Esophagus squamous epithelium (tissue), 5 donors: ENCODE measurements at regions not wholly inside any gene's neighbourhood (a gene's known extent, or its start where the extent isn't known, plus 50 kb on each side); places are given as distances from the start of the nearest gene placed in this dataset.

Experiments
- DNase-seq: peaks from one replicate; lab custom pipeline; 2025; lab: John Stamatoyannopoulos, UW
- H3K27ac ChIP-seq, 4 donors: fragments of 200-600 bp; sonication (generic); one replicate each; pipeline ENCODE4 v1.5.1; 2016 to 2019; ENCODE audit warnings: mild to moderate bottlenecking in 1 of 4
- H3K27me3 ChIP-seq, 4 donors: fragments of 200-600 bp; sonication (generic); 1 replicate in 3 of 4; 2 replicates in 1 of 4; pipeline versions ENCODE4 v1.5.1 to v1.6.0; 2017 to 2021; ENCODE audit warnings: antibody characterized with exemption in 1 of 4
- H3K36me3 ChIP-seq, 3 donors: fragments of 200-600 bp; sonication (generic); one replicate each; pipeline ENCODE4 v1.5.1; 2016 to 2019
- H3K4me1 ChIP-seq, 3 donors: fragments of 200-600 bp; sonication (generic); one replicate each; pipeline ENCODE4 v1.5.1; 2017 to 2019
- H3K4me3 ChIP-seq, 4 donors: fragments of 200-600 bp; sonication (generic); 1 replicate in 3 of 4; 2 replicates in 1 of 4; pipeline ENCODE4 v1.5.1; 2016 to 2019; ENCODE audit warnings: mild to moderate bottlenecking in 2 of 4, moderate library complexity in 1 of 4
- H3K9me3 ChIP-seq, 3 donors: fragments of 200-600 bp; sonication (generic); one replicate each; pipeline ENCODE4 v1.5.1; 2016 to 2019
- CTCF ChIP-seq, 6 experiments: fragments of 450-650 bp in 4 of 6; fragments of 200-600 bp in 2 of 6; sonication (generic) in 2 of 6; IDR thresholded peaks; one replicate each; pipeline ENCODE4 v1.5.1; 2016 to 2019; ENCODE audit warnings: antibody characterized with exemption in 6 of 6, mild to moderate bottlenecking in 4 of 6, moderate library complexity in 4 of 6
- POLR2A ChIP-seq, 4 donors: fragments of 450-650 bp; IDR thresholded peaks; one replicate each; pipeline ENCODE4 v1.6.1; 2017; ENCODE audit warnings: antibody characterized with exemption in 4 of 4, mild to moderate bottlenecking in 4 of 4, moderate library complexity in 3 of 4
- WGBS, 2 donors: methylation state at CpG; one replicate each; pipeline ENCODE4 v1.1.5; 2018; 5-methylcytosine and 5-hydroxymethylcytosine counted together
- intact Hi-C: fragments of 100-400 bp; cut with DNase I; formaldehyde crosslinking; loops from one replicate; pipeline ENCODE4 v1.15.0; 2022
- donor health status: DM: yes; HTN: yes; CAD: no.

- no peak overlapping the region for H3K4me3 ChIP-seq
- H3K27me3 ChIP-seq: no peaks in the 10 kb centered on the region
- 50 to 61% methylated on average over 3 of the region's 3 CpGs for WGBS, 2 donors
- H3K4me1 ChIP-seq: no peaks in the 10 kb centered on the region
- TF ChIP-seq CTCF (IDR thresholded peaks at IDR 0.05) (no peak), POLR2A (IDR thresholded peaks at IDR 0.05) (no peak)
- H3K36me3 ChIP-seq: no peaks in the 10 kb centered on the region
- H3K27ac ChIP-seq: peak overlapping the region in 1 of 4 donors; percentile 21
- no peak for DNase-seq
- H3K9me3 ChIP-seq: no peaks in the 10 kb centered on the region
- intact Hi-C loops: no loop called here
These were observed 611.2 kb downstream of the UTRN start for GRCh38 chr6:144896289-144896688.

- no peaks in the 10 kb centered on the region for H3K27me3 ChIP-seq
- no peak overlapping the region for H3K4me3 ChIP-seq
- no peak for TF ChIP-seq POLR2A (IDR thresholded peaks at IDR 0.05)
- TF ChIP-seq CTCF (IDR thresholded peaks at IDR 0.05): no peak
- H3K9me3 ChIP-seq: peaks cover 0 to 3% (median 0%) of the 10 kb centered on the region in 3 donors
- no peak for DNase-seq
- H3K27ac ChIP-seq: no peak overlapping the region
- H3K36me3 ChIP-seq: no peaks in the 10 kb centered on the region
- intact Hi-C loops: no loop called here
- no peaks in the 10 kb centered on the region for H3K4me1 ChIP-seq
These were observed 611.7 kb downstream of the UTRN start for GRCh38 chr6:144896871-144897270.

GRCh38 chr6:144897441-144897921 is 612.3 kb downstream of the UTRN start:
- intact Hi-C loops: no loop called here
- peaks cover 0 to 9% (median 0%) of the 10 kb centered on the region in 3 donors for H3K9me3 ChIP-seq
- no peaks in the 10 kb centered on the region for H3K4me1 ChIP-seq
- no peak overlapping the region for H3K4me3 ChIP-seq
- H3K36me3 ChIP-seq: no peaks in the 10 kb centered on the region
- no peak overlapping the region for H3K27ac ChIP-seq
- H3K27me3 ChIP-seq: no peaks in the 10 kb centered on the region
- whole genome bisulfite sequencing, 2 donors: 36 to 58% methylated on average over 4 of the region's 4 CpGs
- no peak for DNase-seq
- no peak for TF ChIP-seq CTCF (IDR thresholded peaks at IDR 0.05)
- no peak for TF ChIP-seq POLR2A (IDR thresholded peaks at IDR 0.05)

GRCh38 chr6:144898052-144898689 is 613.0 kb downstream of the UTRN start:
- 76 to 79% methylated on average over 3 of the region's 3 CpGs for WGBS, 2 donors
- Histone ChIP-seq H3K4me3 (no peak overlapping the region), H3K9me3 (peaks cover 0 to 13% (median 0%) of the 10 kb centered on the region in 3 donors), H3K36me3 (no peaks in the 10 kb centered on the region), H3K27me3 (no peaks in the 10 kb centered on the region), H3K27ac (no peak overlapping the region), H3K4me1 (no peaks in the 10 kb centered on the region)
- TF ChIP-seq POLR2A (IDR thresholded peaks at IDR 0.05) (no peak), CTCF (IDR thresholded peaks at IDR 0.05) (no peak)
- no peak for DNase-seq
- intact Hi-C loops: no loop called here

- 89 to 96% methylated on average over 1 of the region's 1 CpG for WGBS, 2 donors
- no peak for DNase-seq
- Histone ChIP-seq H3K4me1 (no peaks in the 10 kb centered on the region), H3K27ac (no peak overlapping the region), H3K27me3 (no peaks in the 10 kb centered on the region), H3K36me3 (no peaks in the 10 kb centered on the region), H3K9me3 (peaks cover 0 to 13% (median 0%) of the 10 kb centered on the region in 3 donors), H3K4me3 (no peak overlapping the region)
- intact Hi-C loops: no loop called here
- TF ChIP-seq POLR2A (IDR thresholded peaks at IDR 0.05) (no peak), CTCF (IDR thresholded peaks at IDR 0.05) (no peak)
These were observed 613.6 kb downstream of the UTRN start for GRCh38 chr6:144898741-144899140.
